ENCODE measurements at regions not wholly inside any gene's neighbourhood (a gene's known extent, or its start where the extent isn't known, plus 50 kb on each side); places are given as distances from the start of the nearest gene placed in this dataset.

DNA sequence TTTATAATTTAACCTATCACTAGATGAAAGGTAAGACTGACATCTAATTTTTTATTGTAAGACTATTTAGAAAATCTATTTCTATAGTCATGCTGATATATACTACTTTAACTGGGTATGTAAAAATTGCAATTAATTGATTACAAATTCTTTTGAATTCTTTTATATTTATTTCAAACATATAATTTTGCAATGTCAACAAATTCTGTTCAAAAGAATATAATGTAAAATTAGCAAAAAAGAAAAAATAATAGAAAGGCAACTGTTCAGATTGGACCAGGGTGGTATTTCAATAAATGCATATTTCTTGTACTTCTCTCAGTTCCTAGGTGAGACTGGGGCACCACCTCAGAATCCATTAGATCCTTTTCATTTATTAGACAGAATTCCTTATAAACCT lies 1053.5 kb upstream of the FBXO33 start:
- TF ChIP-seq, protein P1, sequence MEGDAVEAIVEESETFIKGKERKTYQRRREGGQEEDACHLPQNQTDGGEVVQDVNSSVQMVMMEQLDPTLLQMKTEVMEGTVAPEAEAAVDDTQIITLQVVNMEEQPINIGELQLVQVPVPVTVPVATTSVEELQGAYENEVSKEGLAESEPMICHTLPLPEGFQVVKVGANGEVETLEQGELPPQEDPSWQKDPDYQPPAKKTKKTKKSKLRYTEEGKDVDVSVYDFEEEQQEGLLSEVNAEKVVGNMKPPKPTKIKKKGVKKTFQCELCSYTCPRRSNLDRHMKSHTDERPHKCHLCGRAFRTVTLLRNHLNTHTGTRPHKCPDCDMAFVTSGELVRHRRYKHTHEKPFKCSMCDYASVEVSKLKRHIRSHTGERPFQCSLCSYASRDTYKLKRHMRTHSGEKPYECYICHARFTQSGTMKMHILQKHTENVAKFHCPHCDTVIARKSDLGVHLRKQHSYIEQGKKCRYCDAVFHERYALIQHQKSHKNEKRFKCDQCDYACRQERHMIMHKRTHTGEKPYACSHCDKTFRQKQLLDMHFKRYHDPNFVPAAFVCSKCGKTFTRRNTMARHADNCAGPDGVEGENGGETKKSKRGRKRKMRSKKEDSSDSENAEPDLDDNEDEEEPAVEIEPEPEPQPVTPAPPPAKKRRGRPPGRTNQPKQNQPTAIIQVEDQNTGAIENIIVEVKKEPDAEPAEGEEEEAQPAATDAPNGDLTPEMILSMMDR (conservative IDR thresholded peaks at IDR 0.05; ENCODE audit: low read depth, low read length) = no peak
- no peak for TF ChIP-seq EZH2phosphoT487 (IDR thresholded peaks at IDR 0.05; ENCODE audit: borderline replicate concordance, low read length)
- TF ChIP-seq EZH2 (IDR thresholded peaks at IDR 0.05; ENCODE audit: low read length, unreplicated experiment) = no peak
